NCI-H1694 (cell line): ENCODE measurements at regions not wholly inside any gene's neighbourhood (a gene's known extent, or its start where the extent isn't known, plus 50 kb on each side); places are given as distances from the start of the nearest gene placed in this dataset.
"Not testable (repeated sequence)": the region's sequence is repeated elsewhere in the genome, so short reads cannot be mapped to it uniquely, and the experiment has no call there.

Experiments
- DNase-seq: peaks from one replicate; lab custom pipeline; 2025; lab: John Stamatoyannopoulos, UW

DNA sequence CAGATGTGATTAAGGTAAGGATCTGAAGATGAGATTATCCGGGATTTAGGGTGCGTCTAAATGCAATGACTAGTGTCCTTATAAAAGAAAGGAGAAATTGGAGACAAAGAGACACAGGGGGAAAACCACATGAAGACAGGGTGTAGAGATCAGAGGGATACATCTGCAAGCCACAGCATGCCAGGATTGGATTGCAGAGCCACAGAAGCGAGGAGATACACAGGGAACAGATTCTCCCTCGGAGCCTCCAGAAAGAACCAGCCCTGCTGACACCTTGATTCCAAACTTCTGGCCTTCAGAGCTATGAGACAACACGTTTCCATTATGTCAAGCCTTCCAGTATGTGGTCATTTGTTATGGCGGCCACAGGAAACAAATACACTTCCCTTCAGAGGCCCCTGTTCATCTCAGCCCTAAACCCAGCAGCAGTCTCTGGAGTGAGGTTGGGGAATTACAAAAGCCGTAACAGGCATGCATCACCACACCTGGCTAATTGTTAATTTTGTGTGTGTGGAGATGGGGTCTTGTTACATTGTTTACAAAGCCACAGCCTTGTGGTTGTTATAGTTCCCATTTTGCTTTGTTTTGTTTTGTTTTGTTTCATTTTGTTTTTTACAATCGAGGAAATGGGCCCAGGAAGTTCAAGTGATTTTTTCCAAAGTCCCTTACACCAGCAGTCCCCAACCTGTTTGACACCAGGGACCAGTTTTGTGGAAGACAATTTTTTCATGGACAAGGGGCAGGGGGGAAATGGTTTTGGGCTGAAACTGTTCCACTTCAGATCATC, 51.6 kb upstream of the LYRM9 start:
- DNase-seq = no peak

DNA sequence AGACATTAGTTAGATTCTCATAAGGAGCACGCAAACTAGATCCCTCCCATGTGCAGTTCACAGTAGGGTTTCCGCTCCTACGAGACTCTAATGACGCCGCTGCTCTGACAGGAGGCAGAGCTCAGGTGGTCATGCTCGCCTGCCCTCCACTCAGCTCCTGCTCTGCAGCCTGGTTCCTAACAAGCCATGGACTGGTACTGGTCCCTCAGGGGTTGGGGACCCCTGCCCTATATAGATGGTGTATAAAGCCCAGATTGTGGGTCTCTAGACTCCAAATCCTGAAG, 52.1 kb upstream of the LYRM9 start:
- DNase-seq = no peak

DNA sequence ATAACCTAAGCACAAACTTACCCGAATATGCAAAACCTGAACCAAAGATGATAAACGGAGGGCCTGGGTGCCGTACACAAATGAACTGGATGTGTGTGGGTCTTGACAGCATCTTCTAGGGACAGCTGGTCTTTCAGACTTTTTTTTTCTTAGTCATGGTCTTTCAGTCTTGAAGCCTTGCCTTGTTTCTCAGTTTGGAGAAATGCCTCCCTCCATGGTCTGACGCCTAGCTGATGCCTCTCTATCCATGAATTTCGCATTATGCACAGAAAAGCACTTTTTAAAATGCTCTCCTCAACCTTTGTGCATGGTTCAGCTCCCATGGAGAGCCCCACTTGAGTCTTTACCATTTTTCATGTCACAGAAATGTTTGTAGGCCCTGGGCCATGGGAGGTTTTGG, 52.8 kb upstream of the LYRM9 start:
- DNase-seq = no peak

- DNase-seq = no peak
These were observed 53.3 kb upstream of the LYRM9 start for GRCh38 chr17:27946513-27946912.

DNA sequence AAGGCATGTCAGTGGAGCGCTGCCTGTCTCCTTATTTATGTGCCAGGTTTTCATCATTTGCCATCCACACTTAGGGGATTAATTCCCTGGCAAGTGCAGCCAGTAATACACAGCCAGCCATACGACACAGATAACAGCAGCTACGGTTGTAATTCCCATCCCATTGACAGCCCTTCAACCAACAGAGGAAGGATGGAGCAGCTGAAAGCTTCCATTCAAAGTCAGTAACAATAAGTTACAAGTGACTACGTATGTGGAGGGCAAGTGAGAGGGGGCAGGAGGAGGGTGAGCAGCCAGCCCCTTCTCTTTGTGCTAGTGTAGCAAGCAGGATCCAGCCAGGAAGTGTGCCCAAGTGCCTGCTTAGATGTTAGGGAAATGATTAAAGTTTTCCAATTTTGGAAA, 53.8 kb upstream of the LYRM9 start:
- DNase-seq = no peak

DNA sequence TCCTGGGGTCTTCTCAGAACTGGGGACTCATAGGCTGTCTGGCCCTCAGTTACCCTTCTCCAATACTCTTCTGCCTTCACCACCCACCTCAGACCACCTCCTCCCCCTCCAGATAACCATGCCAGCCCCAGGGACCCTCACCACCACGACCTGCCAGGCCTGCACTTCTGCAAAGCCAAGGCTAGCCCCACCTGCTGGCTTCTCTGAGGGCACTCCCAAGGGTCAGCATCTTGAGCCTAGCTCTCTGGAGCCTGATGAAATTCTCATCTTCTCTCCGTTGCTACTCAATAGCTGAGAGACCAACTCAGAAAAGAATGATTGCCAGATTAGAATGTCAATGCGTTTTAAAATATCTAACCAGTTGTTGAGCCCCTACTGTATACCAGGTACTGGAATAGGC, 56.1 kb upstream of the LYRM9 start:
- no peak for DNase-seq

DNA sequence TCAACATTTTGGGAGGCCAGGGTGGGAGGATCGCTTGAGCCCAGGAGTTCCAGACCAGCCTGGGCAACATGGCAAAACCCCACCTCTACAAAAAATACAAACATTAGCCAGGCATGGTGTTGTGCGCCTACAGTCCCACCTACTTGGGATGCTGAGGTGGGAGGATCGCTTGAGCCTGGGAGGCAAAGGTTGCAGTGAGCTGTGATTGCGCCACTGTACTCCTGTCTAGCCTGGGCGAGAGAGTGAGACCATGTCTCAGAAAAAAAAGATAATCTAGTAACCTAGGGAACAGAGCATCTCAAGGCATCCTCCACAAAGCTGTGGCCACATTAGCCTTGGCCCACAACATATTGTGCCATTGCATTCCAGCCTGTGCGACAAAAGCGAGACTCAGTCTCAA, 57.1 kb upstream of the LYRM9 start:
- DNase-seq = not testable (repeated sequence)

- DNase-seq = no peak
These were observed 57.8 kb upstream of the LYRM9 start for GRCh38 chr17:27950995-27951394.

- DNase-seq = no peak
These were observed 58.7 kb upstream of the LYRM9 start for GRCh38 chr17:27951872-27952271.

DNA sequence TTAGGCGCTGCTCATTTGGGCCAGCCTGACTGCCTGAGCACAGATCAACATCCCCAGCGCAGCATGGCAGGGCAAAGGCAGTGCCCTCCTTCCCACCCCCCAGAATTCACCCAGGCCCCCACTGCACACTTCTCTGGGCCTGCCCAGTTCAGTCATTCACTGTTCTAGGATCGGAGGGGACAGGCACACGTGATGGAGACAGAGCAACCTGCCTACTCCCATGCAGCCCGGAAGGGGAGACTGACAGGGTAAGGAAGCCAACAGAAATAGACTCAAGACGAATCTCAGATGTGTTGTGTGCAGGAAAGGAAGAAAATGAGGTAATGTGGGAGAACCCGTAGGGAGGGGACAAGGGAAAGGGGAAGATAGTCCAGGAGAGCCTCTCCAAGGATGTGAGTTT, 59.2 kb upstream of the LYRM9 start:
- no peak for DNase-seq

GRCh38 chr17:27954548-27955495, 61.7 kb upstream of the LYRM9 start:
- no peak for DNase-seq

DNA sequence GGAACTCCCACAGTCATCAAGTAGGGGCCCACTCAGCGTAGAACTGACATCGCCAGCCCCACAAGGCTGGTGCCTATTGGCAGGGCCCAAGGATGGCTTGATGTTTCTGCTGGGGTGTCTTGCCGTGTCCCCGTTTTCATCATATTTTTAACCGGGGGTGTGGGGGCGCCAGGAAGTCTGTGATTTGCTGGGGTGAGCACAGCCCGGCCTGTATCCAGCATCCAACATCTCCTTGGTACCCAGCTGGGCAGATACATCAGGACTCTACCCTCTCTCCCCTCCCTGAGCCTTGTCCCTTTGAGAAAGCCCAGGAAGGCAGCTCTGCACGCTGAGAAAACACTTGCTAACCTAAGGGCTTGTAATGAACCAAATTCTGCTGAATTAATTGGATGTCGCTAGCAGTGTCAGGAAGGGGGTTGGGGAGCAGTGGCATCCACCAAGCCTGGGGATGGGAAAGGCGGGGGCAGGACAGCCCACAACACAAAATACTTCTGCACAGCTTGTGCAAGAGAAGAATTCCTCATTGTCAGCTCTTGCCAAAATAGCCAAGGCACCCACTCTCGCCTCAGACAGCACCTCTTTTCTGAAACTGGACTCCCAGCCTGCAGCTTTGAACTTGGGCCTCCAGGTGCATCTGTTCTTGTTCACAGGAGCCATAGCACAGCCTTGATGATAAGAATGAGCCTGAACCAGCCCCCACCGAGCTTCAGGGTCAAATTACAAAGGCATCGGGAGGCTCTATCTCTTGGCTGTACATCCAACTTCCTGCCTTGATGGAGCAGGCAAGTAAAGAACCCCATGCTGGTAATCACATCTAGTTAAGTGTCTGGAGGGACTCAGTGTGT, 63.7 kb upstream of the LYRM9 start:
- DNase-seq = no peak

- not testable (repeated sequence) for DNase-seq
These were observed 64.3 kb upstream of the LYRM9 start for GRCh38 chr17:27957446-27957793.

DNA sequence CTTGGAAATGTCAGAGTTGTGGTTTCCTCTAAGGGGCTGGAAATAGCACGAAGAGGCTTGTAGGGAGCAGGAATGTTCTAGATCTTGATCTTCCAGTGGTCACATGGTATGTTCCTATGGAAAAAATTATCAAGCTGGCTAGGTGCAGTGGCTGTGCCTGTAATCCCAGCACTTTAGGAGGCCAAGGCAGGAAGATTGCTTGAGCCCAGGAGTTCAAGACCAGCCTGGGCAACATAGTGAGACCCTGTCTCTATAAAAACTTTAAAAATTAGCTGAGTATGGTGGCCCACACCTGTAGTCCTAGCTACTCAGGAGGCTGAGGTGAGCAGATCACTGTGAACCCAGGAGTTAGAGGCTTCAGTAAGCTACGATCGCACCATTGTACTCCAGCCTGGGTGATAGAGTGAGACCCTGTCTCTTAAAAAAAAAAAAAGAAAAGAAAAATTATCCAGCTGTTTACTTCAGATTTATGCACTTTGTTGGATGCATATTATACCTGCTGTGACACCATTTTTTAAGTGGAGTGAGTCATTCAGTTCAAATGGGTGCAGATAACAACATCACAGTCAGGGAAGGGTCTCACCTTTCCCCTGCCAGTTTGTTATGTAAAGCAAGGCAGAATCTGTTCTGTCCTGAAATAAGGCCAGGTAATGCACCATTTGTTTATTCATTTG, 65.7 kb upstream of the LYRM9 start:
- no peak for DNase-seq

DNA sequence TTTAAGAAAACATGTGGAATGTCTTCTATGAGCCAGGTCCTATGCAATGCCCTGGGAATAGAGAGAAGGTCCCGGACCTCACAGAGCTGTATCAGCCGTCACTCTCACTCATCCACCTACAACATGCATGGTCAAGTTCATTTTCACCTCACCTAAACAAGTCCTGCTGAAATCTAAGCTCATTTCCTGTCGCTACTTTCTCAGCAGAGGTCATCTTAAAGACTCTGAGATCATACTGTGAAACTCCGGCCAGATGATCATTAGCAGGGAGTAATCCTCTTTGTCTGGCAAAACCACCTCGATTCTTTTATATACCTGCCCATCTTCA, 66.2 kb upstream of the LYRM9 start:
- no peak for DNase-seq

- no peak for DNase-seq
These were observed 67.2 kb upstream of the LYRM9 start for GRCh38 chr17:27960183-27960849.

- not testable (repeated sequence) for DNase-seq
These were observed 69.4 kb upstream of the LYRM9 start for GRCh38 chr17:27962581-27962980.

DNA sequence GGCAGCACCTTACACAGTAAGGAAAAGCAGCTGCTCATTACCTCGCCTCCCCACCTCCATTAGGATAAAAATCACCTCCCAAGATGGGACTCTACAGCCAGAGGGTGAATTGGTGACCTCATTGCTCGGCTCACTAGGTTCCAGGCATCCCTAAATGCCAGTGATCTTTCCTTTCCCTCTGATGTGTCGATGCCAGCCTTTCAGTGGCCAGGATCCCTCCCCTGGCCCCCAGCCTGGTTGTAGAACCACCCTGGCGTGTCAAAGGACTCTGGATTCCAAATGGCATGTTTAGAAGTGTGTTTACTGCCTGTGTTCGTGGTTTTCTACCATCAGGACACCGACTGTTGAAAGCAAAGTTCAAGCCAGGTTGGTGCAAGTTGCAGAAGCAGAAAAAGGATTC, 72.1 kb upstream of the LYRM9 start:
- no peak for DNase-seq

DNA sequence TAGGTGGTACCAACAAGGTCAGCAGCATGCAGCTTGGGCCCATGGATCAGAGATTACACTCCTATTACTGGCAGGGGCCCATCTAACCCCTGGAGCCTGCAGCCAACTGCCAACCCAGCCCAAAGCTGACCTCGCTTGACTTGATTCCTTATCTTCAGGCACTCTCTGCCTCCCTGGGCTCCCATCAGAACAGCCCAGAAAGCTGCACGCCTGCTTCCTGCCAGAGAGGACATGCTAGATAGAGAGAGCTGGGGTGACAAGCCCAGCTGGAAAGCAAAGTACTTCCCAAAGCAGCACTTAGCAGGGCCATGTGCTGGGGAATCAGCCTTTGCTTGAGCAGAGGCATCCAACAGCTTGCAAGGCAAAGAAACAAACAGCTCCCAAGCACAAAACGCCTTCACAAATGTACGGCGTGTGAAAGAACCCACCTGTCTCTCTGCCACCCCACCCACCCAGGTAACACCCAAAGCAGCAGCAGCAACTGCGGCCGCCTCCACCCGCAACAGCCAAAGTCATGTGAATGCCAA, 74.2 kb upstream of the NLK start:
- no peak for DNase-seq

GRCh38 chr17:27970587-27970986, 71.9 kb upstream of the NLK start:
- DNase-seq = no peak

GRCh38 chr17:27973258-27974044, 69.0 kb upstream of the NLK start:
- DNase-seq = no peak
